HepG2 (cell line): ENCODE measurements at regions not wholly inside any gene's neighbourhood (a gene's known extent, or its start where the extent isn't known, plus 50 kb on each side); places are given as distances from the start of the nearest gene placed in this dataset.
A peak's percentile ranks its signal among the peaks of the same experiment; 100 is the strongest.

Experiments
- CCDC6 ChIP-seq: sonication (generic); formaldehyde crosslinking; IDR thresholded peaks from 2 replicates; pipeline ENCODE4 v1.8.1; 2022; ENCODE audit warnings: mild to moderate bottlenecking, missing genetic modification reagents, moderate library complexity
- FOXC1 ChIP-seq: sonication (generic); formaldehyde crosslinking; IDR thresholded peaks from 2 replicates; pipeline ENCODE4 v1.8.0; 2022; ENCODE audit warnings: mild to moderate bottlenecking, missing genetic modification reagents, borderline replicate concordance
- FOXJ3 ChIP-seq: sonication (generic); formaldehyde crosslinking; IDR thresholded peaks from 2 replicates; pipeline ENCODE4 v1.4.0; 2020; ENCODE audit warnings: missing genetic modification reagents, mild to moderate bottlenecking, borderline replicate concordance
- HNF4G ChIP-seq, 2 experiments: sonication (generic) in 1 of 2; formaldehyde crosslinking in 1 of 2; IDR thresholded peaks; 2 replicates each; pipeline versions ENCODE4 v1.4.0 to v1.6.1; 2011 to 2020; ENCODE audit warnings: borderline replicate concordance in 2 of 2, low read depth in 2 of 2, mild to moderate bottlenecking in 2 of 2, low read length in 1 of 2, missing genetic modification reagents in 1 of 2, moderate library complexity in 1 of 2
- KDM3A ChIP-seq: IDR thresholded peaks from 2 replicates; pipeline ENCODE4 v1.6.1; 2018; ENCODE audit warnings: low read depth, missing compliant biosample characterization
- MAFK ChIP-seq, 2 experiments: IDR thresholded peaks in 1 of 2; conservative IDR thresholded peaks in 1 of 2; 2 replicates each; pipeline ENCODE4 v1.6.1; 2011; ENCODE audit warnings: improper control_type of control experiment in 2 of 2, low read length in 2 of 2
- MED8 ChIP-seq: sonication (generic); formaldehyde crosslinking; IDR thresholded peaks from 2 replicates; pipeline ENCODE4 v1.8.1; 2023; ENCODE audit warnings: mild to moderate bottlenecking, missing genetic modification reagents; ENCODE audit not compliant: insufficient replicate concordance
- MIXL1 ChIP-seq: IDR thresholded peaks from 2 replicates; pipeline ENCODE4 v1.6.1; 2016
- NFATC3 ChIP-seq: sonication (generic); formaldehyde crosslinking; IDR thresholded peaks from 2 replicates; pipeline ENCODE4 v1.5.1; 2020; ENCODE audit warnings: mild to moderate bottlenecking, missing genetic modification reagents
- NFRKB ChIP-seq: fragments of 450-650 bp; IDR thresholded peaks from 2 replicates; pipeline ENCODE4 v1.6.1; 2017
- NRL ChIP-seq: sonication (generic); formaldehyde crosslinking; IDR thresholded peaks from 2 replicates; pipeline ENCODE4 v1.5.0; 2020; ENCODE audit warnings: missing genetic modification reagents, mild to moderate bottlenecking, moderate library complexity, borderline replicate concordance
- PLRG1 ChIP-seq: fragments of 450-650 bp; conservative IDR thresholded peaks from 2 replicates; pipeline ENCODE4 v1.6.1; 2016
- REPIN1 ChIP-seq: sonication (generic); formaldehyde crosslinking; IDR thresholded peaks from 2 replicates; pipeline ENCODE4 v1.8.0; 2022; ENCODE audit warnings: missing genetic modification reagents, low read depth, mild to moderate bottlenecking, borderline replicate concordance
- SUZ12 ChIP-seq: fragments of 150-350 bp; IDR thresholded peaks from 2 replicates; pipeline ENCODE4 v1.6.1; 2014; ENCODE audit warnings: low read depth, low read length
- ZKSCAN8 ChIP-seq: IDR thresholded peaks from 2 replicates; pipeline ENCODE4 v1.6.1; 2016; ENCODE audit warnings: borderline replicate concordance, missing genetic modification reagents, missing compliant biosample characterization
- ZNF17 ChIP-seq: sonication (generic); formaldehyde crosslinking; IDR thresholded peaks from 2 replicates; pipeline ENCODE4 v1.5.0; 2020; ENCODE audit warnings: mild to moderate bottlenecking, missing genetic modification reagents
- ZNF207 ChIP-seq: fragments of 450-650 bp; IDR thresholded peaks from 2 replicates; pipeline ENCODE4 v1.6.1; 2016; ENCODE audit warnings: antibody characterized with exemption, borderline replicate concordance
- ZNF292 ChIP-seq: sonication (generic); formaldehyde crosslinking; IDR thresholded peaks from 2 replicates; pipeline ENCODE4 v1.8.1; 2022; ENCODE audit warnings: mild to moderate bottlenecking, low read depth, missing genetic modification reagents, borderline replicate concordance
- ZNF317 ChIP-seq: sonication (generic); formaldehyde crosslinking; IDR thresholded peaks from 2 replicates; pipeline ENCODE4 v1.5.0; 2020; ENCODE audit warnings: mild to moderate bottlenecking, missing genetic modification reagents
- ZNF33A ChIP-seq: sonication (generic); formaldehyde crosslinking; IDR thresholded peaks from 2 replicates; pipeline ENCODE4 v1.5.1; 2020; ENCODE audit warnings: missing genetic modification reagents, mild to moderate bottlenecking, moderate library complexity, borderline replicate concordance
- ZNF619 ChIP-seq: sonication (generic); formaldehyde crosslinking; IDR thresholded peaks from 2 replicates; pipeline ENCODE4 v1.4.0; 2020; ENCODE audit warnings: mild to moderate bottlenecking, missing genetic modification reagents
- ZNF749 ChIP-seq: sonication (generic); formaldehyde crosslinking; IDR thresholded peaks from 2 replicates; pipeline ENCODE4 v1.8.0; 2022; ENCODE audit warnings: mild to moderate bottlenecking, missing genetic modification reagents, moderate library complexity, borderline replicate concordance
- ZNF768 ChIP-seq: sonication (generic); formaldehyde crosslinking; IDR thresholded peaks from 2 replicates; pipeline ENCODE4 v1.4.0; 2020; ENCODE audit warnings: missing genetic modification reagents
- ZNF790 ChIP-seq: sonication (generic); formaldehyde crosslinking; IDR thresholded peaks from 2 replicates; pipeline ENCODE4 v1.8.0; 2022; ENCODE audit warnings: missing genetic modification reagents, mild to moderate bottlenecking, borderline replicate concordance
- ZNF850 ChIP-seq: sonication (generic); formaldehyde crosslinking; conservative IDR thresholded peaks from 2 replicates; pipeline ENCODE4 v1.9.0; 2021; ENCODE audit warnings: mild to moderate bottlenecking, missing genetic modification reagents
- TF ChIP-seq, protein P1 (sequence below): sonication (generic); formaldehyde crosslinking; IDR thresholded peaks from 2 replicates; pipeline ENCODE4 v1.4.0; 2020; ENCODE audit warnings: missing genetic modification reagents
- TF ChIP-seq, protein P2 (sequence below): sonication (generic); formaldehyde crosslinking; IDR thresholded peaks from 2 replicates; pipeline ENCODE4 v1.5.1; 2020; ENCODE audit warnings: missing genetic modification reagents, mild to moderate bottlenecking, borderline replicate concordance
- TF ChIP-seq, protein P3 (sequence below): IDR thresholded peaks from 2 replicates; pipeline ENCODE4 v1.6.1; 2016; ENCODE audit warnings: mild to moderate bottlenecking, missing biosample characterization, missing genetic modification reagents

DNA sequence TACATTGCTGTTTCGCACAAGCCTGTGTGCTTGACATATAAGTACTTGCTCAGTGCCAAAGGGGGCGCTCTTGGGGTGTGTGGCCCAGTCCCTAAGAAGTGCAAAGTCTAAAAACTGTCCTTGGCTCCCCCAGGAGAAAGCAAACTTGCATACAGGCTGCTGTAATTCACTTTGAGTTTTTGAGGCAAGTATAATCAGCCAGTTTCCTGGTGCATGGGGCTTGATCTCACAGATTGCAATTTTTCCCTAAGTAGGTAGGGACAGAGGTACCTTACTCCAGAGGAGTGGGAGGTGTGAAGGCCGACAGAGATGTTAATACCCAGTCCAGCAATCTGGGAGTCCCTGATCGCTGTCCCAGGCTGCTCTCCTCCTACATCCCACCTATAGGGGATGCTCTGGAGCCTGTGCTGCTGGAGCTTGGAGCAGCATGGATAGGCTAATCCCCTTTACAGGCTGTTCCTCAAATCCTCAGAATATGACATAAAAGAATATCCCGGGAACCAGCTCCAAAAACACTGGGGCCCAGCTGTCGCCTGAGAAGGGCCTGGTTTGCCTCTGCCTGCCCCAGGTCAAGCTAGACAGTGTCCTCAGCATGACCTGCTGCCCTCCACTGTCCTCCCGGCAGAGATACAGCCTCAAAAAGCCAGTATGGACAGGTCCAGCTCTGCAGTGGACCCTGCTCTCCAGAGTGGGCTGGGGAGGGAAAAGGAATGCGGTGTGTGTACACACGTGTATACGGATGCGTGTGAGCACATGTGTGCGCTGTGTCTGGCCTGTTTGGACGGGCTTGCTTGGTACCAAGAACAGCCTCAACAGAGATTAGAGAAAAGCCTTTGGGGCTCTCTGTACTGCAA, 136.5 kb upstream of the HAAO start (continued):
- peak; percentile 54; the same call in 1 of the 2 replicates for TF ChIP-seq FOXJ3 (CRISPR knock-in tag)
- peak; percentile 32; the same call in 1 of the 2 replicates for TF ChIP-seq KDM3A (CRISPR knock-in tag)
- TF ChIP-seq FOXC1 (CRISPR knock-in tag) = peak; percentile 76; the same call in 1 of the 2 replicates
- peak; percentile 96; the same call in 1 of the 2 replicates for TF ChIP-seq NFATC3 (CRISPR knock-in tag)
- no peak for TF ChIP-seq ZKSCAN8 (CRISPR knock-in tag)
- peak; percentile 75 for TF ChIP-seq ZNF317 (CRISPR knock-in tag)
- TF ChIP-seq MIXL1 = peak; percentile 59; the same call in 1 of the 2 replicates
- TF ChIP-seq NFRKB = no peak
- peak; percentile 93 for TF ChIP-seq HNF4G (IDR thresholded peaks at IDR 0.05; ENCODE audit: borderline replicate concordance, low read depth, low read length)
- peak; percentile 82 for TF ChIP-seq HNF4G (CRISPR knock-in tag; IDR thresholded peaks at IDR 0.05; ENCODE audit: borderline replicate concordance, low read depth)
- peak; percentile 88; the same call in 1 of the 2 replicates for TF ChIP-seq ZNF292 (CRISPR knock-in tag)
- TF ChIP-seq NRL (CRISPR knock-in tag) = no peak
- TF ChIP-seq ZNF790 (CRISPR knock-in tag) = 0 out of 2 replicates have a peak, but pooled peaks have one; percentile 38
- no peak for TF ChIP-seq ZNF207
- TF ChIP-seq PLRG1 = no peak
- TF ChIP-seq, protein P1, sequence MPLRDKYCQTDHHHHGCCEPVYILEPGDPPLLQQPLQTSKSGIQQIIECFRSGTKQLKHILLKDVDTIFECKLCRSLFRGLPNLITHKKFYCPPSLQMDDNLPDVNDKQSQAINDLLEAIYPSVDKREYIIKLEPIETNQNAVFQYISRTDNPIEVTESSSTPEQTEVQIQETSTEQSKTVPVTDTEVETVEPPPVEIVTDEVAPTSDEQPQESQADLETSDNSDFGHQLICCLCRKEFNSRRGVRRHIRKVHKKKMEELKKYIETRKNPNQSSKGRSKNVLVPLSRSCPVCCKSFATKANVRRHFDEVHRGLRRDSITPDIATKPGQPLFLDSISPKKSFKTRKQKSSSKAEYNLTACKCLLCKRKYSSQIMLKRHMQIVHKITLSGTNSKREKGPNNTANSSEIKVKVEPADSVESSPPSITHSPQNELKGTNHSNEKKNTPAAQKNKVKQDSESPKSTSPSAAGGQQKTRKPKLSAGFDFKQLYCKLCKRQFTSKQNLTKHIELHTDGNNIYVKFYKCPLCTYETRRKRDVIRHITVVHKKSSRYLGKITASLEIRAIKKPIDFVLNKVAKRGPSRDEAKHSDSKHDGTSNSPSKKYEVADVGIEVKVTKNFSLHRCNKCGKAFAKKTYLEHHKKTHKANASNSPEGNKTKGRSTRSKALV (CRISPR knock-in tag) = peak; percentile 94
- no peak for TF ChIP-seq MED8
- TF ChIP-seq REPIN1 = peak; percentile 74
- TF ChIP-seq ZNF850 (CRISPR knock-in tag) = no peak
- TF ChIP-seq ZNF619 (CRISPR knock-in tag) = no peak
- no peak for TF ChIP-seq CCDC6
- peak; percentile 60 for TF ChIP-seq ZNF768 (CRISPR knock-in tag)
- TF ChIP-seq, protein P2, sequence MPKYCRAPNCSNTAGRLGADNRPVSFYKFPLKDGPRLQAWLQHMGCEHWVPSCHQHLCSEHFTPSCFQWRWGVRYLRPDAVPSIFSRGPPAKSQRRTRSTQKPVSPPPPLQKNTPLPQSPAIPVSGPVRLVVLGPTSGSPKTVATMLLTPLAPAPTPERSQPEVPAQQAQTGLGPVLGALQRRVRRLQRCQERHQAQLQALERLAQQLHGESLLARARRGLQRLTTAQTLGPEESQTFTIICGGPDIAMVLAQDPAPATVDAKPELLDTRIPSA = 0 out of 2 replicates have a peak, but pooled peaks have one; percentile 39
- no peak for TF ChIP-seq SUZ12
- no peak; the same call in 1 of the 2 replicates for TF ChIP-seq ZNF749
- TF ChIP-seq ZNF33A (CRISPR knock-in tag) = no peak
- TF ChIP-seq ZNF17 (CRISPR knock-in tag) = no peak
- TF ChIP-seq, protein P3, sequence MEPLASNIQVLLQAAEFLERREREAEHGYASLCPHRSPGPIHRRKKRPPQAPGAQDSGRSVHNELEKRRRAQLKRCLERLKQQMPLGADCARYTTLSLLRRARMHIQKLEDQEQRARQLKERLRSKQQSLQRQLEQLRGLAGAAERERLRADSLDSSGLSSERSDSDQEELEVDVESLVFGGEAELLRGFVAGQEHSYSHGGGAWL (CRISPR knock-in tag) = no peak; the same call in 1 of the 2 replicates
- TF ChIP-seq MAFK (conservative IDR thresholded peaks at IDR 0.05 in 1 of 2, IDR thresholded peaks at IDR 0.05 in 1 of 2; ENCODE audit: low read length in 2 of 2) = no peak; a peak in 1 of 4 replicates
